HepG2 (cell line): ENCODE measurements at regions not wholly inside any gene's neighbourhood (a gene's known extent, or its start where the extent isn't known, plus 50 kb on each side); places are given as distances from the start of the nearest gene placed in this dataset.

Experiments used
- CTCF ChIP-seq: sonication (generic); formaldehyde crosslinking; IDR thresholded peaks from 2 replicates; pipeline ENCODE4 v1.5.0; 2020; ENCODE audit warnings: mild to moderate bottlenecking, missing genetic modification reagents, moderate library complexity
- PHF8 ChIP-seq: sonication (generic); formaldehyde crosslinking; IDR thresholded peaks from 2 replicates; pipeline ENCODE4 v1.5.0; 2020; ENCODE audit warnings: missing genetic modification reagents
- XRCC5 ChIP-seq: fragments of 200-400 bp; formaldehyde crosslinking; optimal IDR thresholded peaks from 2 replicates; pipeline ENCODE3; 2017; ENCODE audit warnings: mild to moderate bottlenecking, low read length
- ZBTB40 ChIP-seq, 2 experiments: fragments of 450-650 bp in 1 of 2; sonication (generic) in 1 of 2; formaldehyde crosslinking in 1 of 2; IDR thresholded peaks; 2 replicates each; pipeline versions ENCODE4 v1.6.1 to v1.8.0; 2016 to 2022; ENCODE audit warnings: antibody characterized with exemption in 1 of 2, mild to moderate bottlenecking in 1 of 2, missing genetic modification reagents in 1 of 2
- ZFX ChIP-seq: sonication (generic); formaldehyde crosslinking; IDR thresholded peaks from 2 replicates; pipeline ENCODE4 v1.4.0; 2020; ENCODE audit warnings: mild to moderate bottlenecking, low read depth, missing genetic modification reagents, moderate library complexity
- ZKSCAN1 ChIP-seq: fragments of 150-350 bp; IDR thresholded peaks from 2 replicates; pipeline ENCODE4 v1.6.1; 2014; ENCODE audit warnings: low read length
- ZNF263 ChIP-seq: sonication (generic); formaldehyde crosslinking; IDR thresholded peaks from 2 replicates; pipeline ENCODE4 v1.4.0; 2020; ENCODE audit warnings: missing genetic modification reagents
- ZNF512 ChIP-seq: sonication (generic); formaldehyde crosslinking; IDR thresholded peaks from 2 replicates; pipeline ENCODE4 v1.4.0; 2020; ENCODE audit warnings: mild to moderate bottlenecking, missing genetic modification reagents
- ZSCAN29 ChIP-seq: sonication (generic); formaldehyde crosslinking; conservative IDR thresholded peaks from 2 replicates; pipeline ENCODE4 v1.4.0; 2020; ENCODE audit warnings: mild to moderate bottlenecking, missing genetic modification reagents
- TF ChIP-seq, protein P1 (sequence below): conservative IDR thresholded peaks from 2 replicates; pipeline ENCODE4 v1.6.1; 2018; ENCODE audit warnings: missing genetic modification reagents

DNA sequence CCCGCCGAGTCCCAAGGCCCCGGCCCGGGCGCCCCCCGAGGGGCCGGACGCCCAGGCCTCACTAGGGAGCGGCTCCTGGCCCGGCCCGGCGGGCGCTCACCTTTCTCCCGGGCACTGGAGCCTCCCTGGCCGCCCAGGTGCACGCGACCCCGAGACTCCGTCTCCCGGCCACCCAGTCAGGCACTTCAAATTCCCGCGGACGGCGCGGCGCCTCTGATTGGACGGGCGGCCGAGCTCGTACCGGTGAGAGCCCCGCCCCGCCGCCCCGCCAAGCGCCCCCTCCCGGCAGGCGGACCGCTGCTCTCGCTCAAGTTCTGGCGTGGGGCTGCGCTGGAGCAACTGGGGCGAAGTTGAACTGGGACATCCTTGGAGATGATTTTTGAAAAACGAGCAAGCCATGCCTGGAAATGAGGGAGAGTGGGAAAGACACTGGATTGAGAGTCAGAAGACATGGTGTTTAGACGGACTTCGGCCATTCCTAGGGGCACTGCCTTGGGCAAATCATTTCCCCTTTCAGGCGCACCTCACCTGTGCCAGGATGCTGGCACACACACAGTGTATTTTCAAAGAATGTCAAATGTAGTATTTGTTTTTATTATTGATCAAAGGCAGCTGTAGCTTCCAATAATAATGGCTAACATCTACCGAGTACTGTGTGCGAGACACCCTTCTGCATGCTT, 485.3 kb downstream of the UQCRFS1 start:
- TF ChIP-seq ZNF512 (CRISPR knock-in tag) (no peak), ZBTB40 (IDR thresholded peaks at IDR 0.05) (no peak), ZBTB40 (CRISPR knock-in tag; IDR thresholded peaks at IDR 0.05) (no peak), ZFX (CRISPR knock-in tag) (no peak), ZSCAN29 (CRISPR knock-in tag) (no peak), XRCC5 (no peak), CTCF (CRISPR knock-in tag) (no peak), ZKSCAN1 (no peak), ZNF263 (no peak), PHF8 (CRISPR knock-in tag) (no peak)
- TF ChIP-seq, protein P1, sequence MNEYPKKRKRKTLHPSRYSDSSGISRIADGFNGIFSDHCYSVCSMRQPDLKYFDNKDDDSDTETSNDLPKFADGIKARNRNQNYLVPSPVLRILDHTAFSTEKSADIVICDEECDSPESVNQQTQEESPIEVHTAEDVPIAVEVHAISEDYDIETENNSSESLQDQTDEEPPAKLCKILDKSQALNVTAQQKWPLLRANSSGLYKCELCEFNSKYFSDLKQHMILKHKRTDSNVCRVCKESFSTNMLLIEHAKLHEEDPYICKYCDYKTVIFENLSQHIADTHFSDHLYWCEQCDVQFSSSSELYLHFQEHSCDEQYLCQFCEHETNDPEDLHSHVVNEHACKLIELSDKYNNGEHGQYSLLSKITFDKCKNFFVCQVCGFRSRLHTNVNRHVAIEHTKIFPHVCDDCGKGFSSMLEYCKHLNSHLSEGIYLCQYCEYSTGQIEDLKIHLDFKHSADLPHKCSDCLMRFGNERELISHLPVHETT = no peak
